Stimulated activated CD4-positive, alpha-beta T cell treated with anti-CD3 and anti-CD28 coated beads, TNF-alpha, amount 100 ng/mL, for 24 hours (primary cell): ENCODE measurements at regions not wholly inside any gene's neighbourhood (a gene's known extent, or its start where the extent isn't known, plus 50 kb on each side); places are given as distances from the start of the nearest gene placed in this dataset.
"Not testable (repeated sequence)": the region's sequence is repeated elsewhere in the genome, so short reads cannot be mapped to it uniquely, and the experiment has no call there.

Source experiments
- DNase-seq, 3 experiments: peaks; one replicate each; pipeline ENCODE4 v3.0.0-alpha.2; 2020; ENCODE audit warnings: low read depth in 3 of 3

GRCh38 chr4:155445306-155445705 lies 68.5 kb upstream of the MAP9 start:
- no peak for DNase-seq

GRCh38 chr4:155444721-155445120 lies 68.0 kb upstream of the MAP9 start:
- DNase-seq, result no peak

- peak; percentile 11 to 52 (median 15) for DNase-seq
Measured at GRCh38 chr4:155442267-155443105, 65.7 kb upstream of the MAP9 start.

GRCh38 chr4:155441475-155441874 lies 64.7 kb upstream of the MAP9 start:
- no peak for DNase-seq

- DNase-seq, result not testable (repeated sequence)
Measured at GRCh38 chr4:155439760-155440159, 63.0 kb upstream of the MAP9 start.

GRCh38 chr4:155434904-155435303 lies 58.1 kb upstream of the MAP9 start:
- DNase-seq, result no peak

GRCh38 chr4:155434366-155434765 lies 57.6 kb upstream of the MAP9 start:
- DNase-seq, result no peak

GRCh38 chr4:155433636-155434360 lies 57.0 kb upstream of the MAP9 start:
- DNase-seq, result no peak

- DNase-seq, result no peak
Measured at GRCh38 chr4:155430895-155431795, 54.4 kb upstream of the MAP9 start.

GRCh38 chr4:155428128-155428527 lies 51.4 kb upstream of the MAP9 start:
- DNase-seq, result no peak

- DNase-seq, result no peak
Measured at GRCh38 chr4:155426953-155427352, 50.2 kb upstream of the MAP9 start.
